NCI-H128 (cell line): ENCODE measurements at regions not wholly inside any gene's neighbourhood (a gene's known extent, or its start where the extent isn't known, plus 50 kb on each side); places are given as distances from the start of the nearest gene placed in this dataset.

ENCODE experiments used
- DNase-seq: peaks from one replicate; lab custom pipeline; 2025; ENCODE audit not compliant: unreplicated experiment; lab: John Stamatoyannopoulos, UW

DNA sequence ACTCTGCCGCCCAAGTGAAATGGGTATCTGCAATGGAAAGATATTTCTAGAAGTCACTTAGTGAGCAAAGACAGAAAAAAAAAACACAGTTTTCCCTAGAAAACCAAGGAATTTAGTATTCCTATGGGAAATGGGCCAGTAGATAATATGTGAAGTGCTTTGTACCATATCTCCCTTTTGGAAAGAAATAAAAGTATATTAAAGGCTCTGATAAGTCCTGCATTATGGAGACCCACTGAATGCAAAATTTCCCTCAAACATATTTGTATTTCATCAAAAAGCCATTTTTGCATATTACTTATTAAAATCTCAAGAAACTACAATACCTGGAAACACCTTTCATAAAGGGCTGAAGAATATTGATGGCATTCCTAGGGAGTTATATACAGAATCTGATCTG is 51.6 kb upstream of the DYNLRB2 start:
- DNase-seq: no peak

- no peak for DNase-seq
Measured at GRCh38 chr16:80488167-80488566, 52.6 kb upstream of the DYNLRB2 start.

DNA sequence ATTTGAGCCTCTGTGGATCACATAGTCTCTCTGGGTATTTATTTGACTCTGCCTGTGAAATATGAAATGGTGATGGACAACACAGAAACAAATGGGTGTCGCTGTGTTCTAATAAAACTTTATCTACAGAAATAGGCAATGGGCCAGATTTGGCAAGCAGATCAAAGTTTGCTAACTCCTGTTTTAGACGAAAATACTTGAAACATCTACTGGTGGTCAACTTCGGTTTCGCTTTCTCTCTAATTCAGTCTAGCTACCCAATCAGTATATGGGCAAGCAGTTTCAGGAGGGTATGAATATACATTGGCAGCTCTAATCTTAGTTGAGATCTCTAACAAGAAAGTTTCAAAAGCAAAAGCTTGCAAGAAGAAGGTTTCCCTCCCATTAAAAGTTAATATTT is 60.1 kb upstream of the DYNLRB2 start:
- no peak for DNase-seq

GRCh38 chr16:80477838-80478237 is 63.0 kb upstream of the DYNLRB2 start:
- DNase-seq: no peak

- no peak for DNase-seq
Measured at GRCh38 chr16:80468029-80468428, 72.8 kb upstream of the DYNLRB2 start.

- DNase-seq: peak; percentile 25
Measured at GRCh38 chr16:80466024-80466987, 74.5 kb upstream of the DYNLRB2 start.

DNA sequence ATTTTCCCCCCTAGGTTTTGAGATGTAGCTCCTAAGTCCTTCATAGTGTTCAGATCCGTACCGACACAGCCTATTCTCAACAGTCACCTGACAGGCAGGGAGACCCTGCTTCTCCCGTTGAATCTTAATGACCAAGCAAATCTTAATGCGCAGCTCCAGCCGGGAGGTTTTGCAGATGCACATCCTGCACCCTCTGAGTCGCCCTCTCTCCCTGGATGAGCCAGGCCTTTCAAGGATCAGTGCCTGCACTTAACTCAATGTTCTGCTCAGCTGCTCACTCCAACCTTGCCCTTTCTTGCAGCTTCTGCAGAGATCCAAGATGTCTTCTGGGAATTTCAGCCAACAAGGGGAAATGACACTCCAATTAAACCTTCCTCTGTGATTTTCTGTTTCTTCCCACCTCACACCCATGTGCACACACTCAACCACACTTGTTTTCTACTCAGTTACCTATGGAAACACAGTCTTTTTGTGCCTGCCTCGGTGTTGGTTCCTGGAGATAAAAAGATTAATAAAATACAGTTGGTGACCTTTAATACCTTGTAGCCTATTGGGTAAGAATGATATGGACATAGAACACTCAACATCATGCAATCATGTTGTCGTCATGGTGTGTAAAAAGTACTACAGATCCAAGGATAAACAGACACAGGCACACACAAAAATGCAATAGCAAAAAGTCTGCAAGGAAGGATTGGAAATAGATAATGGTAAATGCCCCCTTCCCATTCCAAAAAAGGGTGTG is 76.9 kb upstream of the DYNLRB2 start:
- no peak for DNase-seq

DNA sequence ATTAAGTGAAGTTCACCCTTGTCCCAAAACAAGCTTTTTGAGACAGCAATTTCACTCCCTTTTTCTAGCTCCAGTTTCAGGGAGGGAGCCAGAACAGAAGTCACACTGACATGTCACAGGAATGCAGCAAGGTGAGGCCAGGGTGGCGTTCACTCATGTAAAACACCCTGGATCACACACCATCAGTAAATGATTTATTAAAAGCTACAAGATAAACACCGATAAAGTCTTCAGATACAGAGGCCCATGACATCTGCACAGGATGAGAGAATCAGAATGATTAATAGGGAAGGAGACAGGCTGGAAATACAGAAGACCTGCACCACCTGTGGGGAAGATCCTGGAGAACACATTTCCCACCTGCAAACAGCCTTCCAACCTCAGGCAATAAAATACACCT is 77.5 kb upstream of the DYNLRB2 start:
- no peak for DNase-seq

DNA sequence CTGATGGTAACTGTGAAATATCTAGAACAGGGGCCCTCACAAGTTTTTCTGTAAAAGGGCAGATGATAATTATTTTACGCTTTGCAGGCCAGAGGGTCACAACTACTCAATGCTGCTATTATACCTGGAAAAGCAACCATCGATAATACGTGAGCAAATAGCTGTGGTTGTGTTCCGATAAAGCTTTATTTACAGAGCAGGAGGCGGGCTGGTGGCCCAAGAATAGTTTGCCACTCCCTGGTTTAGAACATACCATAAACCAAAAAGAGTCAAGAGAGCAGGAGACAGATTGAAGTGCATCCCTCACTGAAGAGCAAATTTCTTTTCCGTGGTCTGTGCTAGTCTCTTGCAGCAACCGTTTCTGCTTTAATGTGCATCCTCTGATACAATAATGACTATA is 77.9 kb upstream of the DYNLRB2 start:
- DNase-seq: no peak

DNA sequence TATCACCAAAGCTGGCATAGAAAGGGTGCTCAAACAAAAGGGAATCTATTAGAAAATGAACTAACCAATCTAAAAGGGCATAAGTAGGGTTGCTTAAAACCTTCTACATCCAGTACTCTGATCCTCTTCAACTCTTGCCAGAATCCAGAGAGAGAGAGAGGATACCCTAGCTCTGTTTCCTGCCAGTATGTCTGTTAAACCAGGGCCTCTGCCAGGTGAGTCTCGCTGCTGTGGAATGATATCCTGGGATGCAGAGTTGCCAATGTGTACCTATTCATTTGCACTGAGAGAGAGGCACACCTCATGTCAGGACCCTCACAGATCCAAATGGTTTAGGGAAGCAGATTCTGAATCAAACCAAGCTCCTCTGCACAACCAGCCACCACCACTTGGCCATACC is 79.8 kb upstream of the DYNLRB2 start:
- no peak for DNase-seq

- no peak for DNase-seq
Measured at GRCh38 chr16:80459966-80460365, 80.8 kb upstream of the DYNLRB2 start.

GRCh38 chr16:80459331-80459777 is 81.4 kb upstream of the DYNLRB2 start:
- no peak for DNase-seq

GRCh38 chr16:80457871-80458270 is 82.9 kb upstream of the DYNLRB2 start:
- no peak for DNase-seq

GRCh38 chr16:80454802-80455201 is 86.0 kb upstream of the DYNLRB2 start:
- DNase-seq: no peak

- no peak for DNase-seq
Measured at GRCh38 chr16:80449392-80449791, 91.4 kb upstream of the DYNLRB2 start.

DNA sequence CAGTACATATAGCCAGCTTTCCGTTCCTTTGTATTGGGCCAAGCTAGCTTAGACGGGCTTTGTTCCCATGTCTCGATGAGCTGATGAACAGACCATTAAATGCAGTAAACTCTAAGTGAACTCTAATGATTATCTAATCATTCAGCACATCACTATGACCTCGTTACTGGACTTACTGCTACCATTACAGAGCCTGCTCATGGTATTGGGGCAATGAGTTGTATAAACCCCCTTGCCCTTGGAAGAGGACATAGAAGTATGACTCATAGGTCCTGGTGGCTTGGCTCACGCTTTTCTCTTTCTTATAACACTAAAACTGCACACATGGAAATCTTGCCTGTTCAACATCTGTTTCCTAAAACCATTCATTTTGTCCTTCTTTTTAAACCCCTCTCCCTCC is 93.6 kb upstream of the DYNLRB2 start:
- DNase-seq: no peak

DNA sequence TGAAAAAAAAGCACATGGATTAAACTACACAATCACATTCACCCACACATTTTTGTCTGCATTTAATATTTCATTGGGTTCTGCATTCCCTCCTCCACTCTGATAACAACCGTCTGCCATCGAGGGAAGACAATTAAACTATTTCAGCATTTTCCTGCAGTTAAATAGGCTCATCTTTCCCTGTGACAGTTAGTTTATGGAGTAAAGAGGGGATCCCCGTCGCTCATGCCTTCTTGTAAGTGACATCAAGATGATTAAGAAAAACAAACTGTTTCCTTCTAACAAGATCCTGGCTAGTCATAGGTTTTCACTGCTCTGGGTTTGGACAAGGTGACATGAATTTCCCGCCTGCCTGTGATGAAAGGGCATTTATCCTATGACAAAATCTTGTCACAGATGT is 98.0 kb upstream of the DYNLRB2 start:
- no peak for DNase-seq

DNA sequence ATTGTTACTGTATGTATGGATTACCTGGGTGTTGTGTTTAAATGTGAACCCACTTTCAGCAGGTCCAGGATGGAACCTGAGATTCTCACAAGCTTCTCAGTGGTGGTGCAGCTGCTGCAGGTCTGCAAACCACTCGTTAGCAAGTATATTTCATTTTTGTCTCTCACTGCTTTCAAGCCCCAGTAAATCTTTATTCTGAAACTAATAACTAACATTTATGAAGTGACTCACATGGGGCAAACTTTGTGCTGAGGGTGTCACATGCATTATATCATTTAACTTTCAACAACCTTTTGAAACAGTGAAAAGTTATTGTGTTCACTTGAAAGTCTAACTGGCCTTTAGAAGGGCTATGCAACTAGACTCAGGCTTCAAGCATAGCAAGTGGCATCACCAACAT is 98.9 kb upstream of the DYNLRB2 start:
- no peak for DNase-seq

- DNase-seq: no peak
Measured at GRCh38 chr16:80440667-80441066, 100.1 kb upstream of the DYNLRB2 start.

DNA sequence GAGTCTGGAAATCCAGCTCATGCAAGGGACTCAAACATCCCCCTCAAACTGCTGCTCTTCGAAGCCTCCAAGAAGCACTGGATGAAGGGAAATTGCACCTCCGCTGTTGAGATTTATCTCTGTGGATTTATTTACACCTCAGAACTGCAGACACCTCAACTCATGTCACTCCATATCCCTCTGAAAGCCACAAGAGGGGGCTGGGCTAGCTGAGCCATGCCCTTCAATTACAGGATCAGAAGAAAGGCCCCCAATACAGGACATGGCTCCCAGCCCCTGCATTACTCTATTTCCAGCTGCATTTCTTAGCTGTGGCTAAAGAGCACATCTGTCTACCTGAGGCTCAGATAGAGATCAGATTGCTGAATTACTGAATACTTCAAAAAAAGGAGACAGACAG is 103.1 kb upstream of the DYNLRB2 start:
- no peak for DNase-seq

DNA sequence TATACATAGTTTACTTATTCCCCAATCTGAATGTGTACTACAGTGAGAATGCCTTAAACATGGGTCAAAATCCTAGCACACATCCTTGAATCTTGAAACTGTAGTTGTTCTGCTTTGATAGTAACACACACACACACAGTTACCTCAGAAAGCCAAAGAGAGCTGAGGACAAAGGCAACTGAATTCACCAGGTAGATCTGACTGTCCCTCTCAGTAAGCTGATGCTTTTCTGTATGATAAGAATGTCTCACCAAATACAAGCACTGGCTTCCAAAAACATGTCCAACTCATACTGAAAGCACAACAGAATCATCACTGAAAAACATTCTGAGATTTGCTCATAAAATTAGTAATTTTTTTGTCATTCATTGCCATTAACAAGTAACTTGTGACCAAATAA is 104.3 kb upstream of the DYNLRB2 start:
- DNase-seq: no peak

- no peak for DNase-seq
Measured at GRCh38 chr16:80433623-80434022, 107.2 kb upstream of the DYNLRB2 start.
